GM21723 (cell line): ENCODE measurements at regions not wholly inside any gene's neighbourhood (a gene's known extent, or its start where the extent isn't known, plus 50 kb on each side); places are given as distances from the start of the nearest gene placed in this dataset.
"Not testable (repeated sequence)": the region's sequence is repeated elsewhere in the genome, so short reads cannot be mapped to it uniquely, and the experiment has no call there.

Experiments used
- ATAC-seq: cut with Tn5 transposase; IDR thresholded peaks from one replicate; pipeline ENCODE4 v1.9.1; 2021; ENCODE audit warnings: mild to moderate bottlenecking, moderate library complexity; ENCODE audit not compliant: unreplicated experiment

DNA sequence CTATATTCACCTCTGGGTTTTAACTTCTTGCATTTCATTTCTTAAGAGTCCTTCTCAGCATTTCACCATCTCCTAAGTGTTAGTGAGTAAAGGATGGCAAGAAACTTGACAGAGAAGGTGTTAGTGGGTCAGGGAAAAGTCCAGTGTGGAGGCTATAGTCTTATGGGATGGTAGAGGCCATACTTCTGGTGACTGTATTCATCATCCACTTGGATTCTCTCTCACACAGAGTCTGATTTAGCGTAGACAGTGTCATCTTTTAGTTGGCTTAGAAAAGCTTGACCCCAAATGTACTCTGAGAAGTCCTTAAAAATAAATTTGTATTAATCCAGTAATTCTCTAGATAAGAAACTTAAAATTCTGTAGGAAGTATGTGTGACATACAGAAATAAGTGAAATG is 232.4 kb upstream of the FBXO33 start:
- ATAC-seq = no peak

GRCh38 chr14:39641224-39641623 is 209.0 kb upstream of the FBXO33 start:
- no peak for ATAC-seq

GRCh38 chr14:39639009-39639408 is 206.8 kb upstream of the FBXO33 start:
- not testable (repeated sequence) for ATAC-seq

GRCh38 chr14:39628087-39628486 is 195.9 kb upstream of the FBXO33 start:
- no peak for ATAC-seq

- ATAC-seq = no peak
Observed at GRCh38 chr14:39626589-39627576, 194.7 kb upstream of the FBXO33 start.

DNA sequence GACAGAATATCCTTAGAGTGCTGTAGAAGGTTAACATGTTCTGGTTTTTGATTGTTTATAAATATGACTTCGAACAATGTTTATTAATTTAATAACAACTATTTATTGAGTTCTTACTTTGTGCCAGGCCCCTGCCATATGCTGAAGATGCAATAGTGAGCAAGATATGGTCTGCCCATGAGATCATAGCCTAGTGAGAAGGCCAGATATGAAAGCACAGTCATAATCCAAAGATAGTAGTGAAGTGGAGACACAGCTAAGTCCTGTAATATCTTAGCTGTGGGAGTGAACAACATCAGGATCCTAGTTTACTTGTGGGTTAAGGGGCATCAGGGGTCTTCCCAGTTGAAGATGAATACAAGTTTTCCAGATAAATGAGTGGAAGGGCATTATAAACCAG is 189.4 kb upstream of the FBXO33 start:
- no peak for ATAC-seq

- no peak for ATAC-seq
Observed at GRCh38 chr14:39621223-39621622, 189.0 kb upstream of the FBXO33 start.

- no peak for ATAC-seq
Observed at GRCh38 chr14:39617537-39617936, 185.3 kb upstream of the FBXO33 start.

GRCh38 chr14:39615352-39615751 is 183.1 kb upstream of the FBXO33 start:
- no peak for ATAC-seq

DNA sequence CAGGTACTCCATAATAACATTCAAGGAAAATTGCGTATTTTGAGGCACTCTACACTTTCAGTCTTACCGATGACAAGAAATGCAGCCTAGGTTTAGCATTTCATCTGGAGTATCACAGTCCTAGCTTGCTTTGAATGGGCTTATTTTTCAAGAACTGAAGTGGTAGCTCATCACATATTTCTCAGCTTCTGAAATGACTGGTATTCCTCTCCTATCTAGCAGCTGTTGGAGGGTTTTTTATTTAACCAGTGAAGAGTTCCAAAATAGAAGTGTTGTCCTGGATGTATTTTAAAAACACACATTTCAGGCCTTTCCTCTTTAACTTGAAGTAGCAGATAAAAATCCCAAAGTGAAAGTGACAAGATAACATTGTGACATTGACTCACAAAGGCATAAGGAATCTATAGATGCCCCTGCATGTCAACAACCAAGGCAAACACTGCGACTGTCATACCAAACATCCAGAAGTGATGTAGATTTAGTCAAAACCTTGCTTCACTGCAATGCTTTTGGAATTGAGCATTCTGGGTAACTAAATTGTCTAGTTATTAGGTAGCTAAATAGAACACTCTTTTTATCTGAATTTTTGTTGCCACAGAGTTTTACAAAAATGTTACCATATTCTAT is 182.2 kb upstream of the FBXO33 start:
- ATAC-seq = no peak

GRCh38 chr14:39609119-39609518 is 176.9 kb upstream of the FBXO33 start:
- no peak for ATAC-seq

DNA sequence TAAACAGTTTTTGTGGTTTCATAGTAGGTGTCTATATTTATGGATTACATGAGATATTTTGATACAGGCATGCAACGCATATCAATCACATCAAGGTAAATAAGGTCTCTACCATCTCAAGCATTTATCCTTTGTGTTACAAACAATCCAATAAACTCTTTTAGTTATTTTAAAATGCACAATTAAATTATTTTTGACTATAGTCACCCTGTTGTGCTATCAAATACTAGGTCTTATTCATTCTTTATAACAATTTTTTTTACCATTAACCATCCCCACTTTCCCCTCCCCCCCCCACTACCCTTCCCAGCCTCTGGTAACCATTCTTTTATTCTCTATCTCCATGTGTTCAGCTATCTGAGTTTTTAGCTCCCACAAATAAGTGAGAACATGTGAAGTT is 175.7 kb upstream of the FBXO33 start:
- no peak for ATAC-seq

DNA sequence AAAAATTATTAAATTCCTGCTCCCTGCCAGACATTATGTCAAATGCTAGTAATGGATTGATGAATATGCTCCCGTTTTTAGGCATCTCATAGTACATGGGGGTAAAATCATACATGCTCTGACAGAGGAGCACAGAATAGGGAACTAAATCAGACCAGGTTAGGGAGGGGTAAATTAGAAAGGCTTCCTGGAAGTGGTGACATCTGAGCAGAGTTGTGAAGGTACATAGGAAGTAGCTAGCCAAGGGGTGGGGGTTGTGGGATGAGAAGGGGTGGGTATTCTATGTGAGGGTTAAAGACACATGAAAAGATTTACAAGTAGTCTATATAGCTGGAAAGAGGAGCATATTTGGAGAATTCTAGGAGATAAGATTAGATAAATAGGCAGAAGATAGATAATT is 171.7 kb upstream of the FBXO33 start:
- ATAC-seq = no peak

- no peak for ATAC-seq
Observed at GRCh38 chr14:39593377-39593776, 161.1 kb upstream of the FBXO33 start.

DNA sequence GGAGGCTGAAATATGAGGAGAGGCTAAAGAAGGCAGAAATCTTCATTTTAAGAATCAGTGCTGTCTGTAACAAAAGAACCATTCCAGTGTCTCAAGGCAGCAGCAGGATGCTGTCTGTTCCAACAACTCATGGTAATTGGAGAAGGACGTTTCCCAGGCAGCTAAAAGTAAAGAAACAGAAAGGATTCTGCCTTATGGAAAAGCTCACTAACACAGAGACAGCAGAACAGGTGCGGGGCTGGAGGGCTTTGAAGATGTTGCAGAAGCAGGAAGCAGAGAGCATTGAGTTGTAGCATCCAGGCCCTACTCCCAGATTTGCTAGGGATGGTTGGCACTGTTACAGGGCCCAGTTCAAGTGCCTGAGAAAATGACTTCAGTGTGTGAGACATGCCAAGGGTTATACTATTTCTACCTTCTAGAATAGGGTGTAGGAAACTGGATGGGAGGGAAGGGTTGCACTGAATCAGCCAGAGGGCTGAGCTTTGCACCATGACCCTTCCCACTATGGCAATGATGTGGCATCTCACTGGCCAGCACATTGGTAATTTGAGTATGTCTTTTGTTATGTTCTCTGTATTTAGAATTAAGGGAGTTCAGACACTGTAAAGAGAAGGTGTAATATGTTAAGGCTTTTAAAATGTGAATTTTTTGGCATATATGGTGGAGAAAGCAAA is 160.0 kb upstream of the FBXO33 start:
- no peak for ATAC-seq

DNA sequence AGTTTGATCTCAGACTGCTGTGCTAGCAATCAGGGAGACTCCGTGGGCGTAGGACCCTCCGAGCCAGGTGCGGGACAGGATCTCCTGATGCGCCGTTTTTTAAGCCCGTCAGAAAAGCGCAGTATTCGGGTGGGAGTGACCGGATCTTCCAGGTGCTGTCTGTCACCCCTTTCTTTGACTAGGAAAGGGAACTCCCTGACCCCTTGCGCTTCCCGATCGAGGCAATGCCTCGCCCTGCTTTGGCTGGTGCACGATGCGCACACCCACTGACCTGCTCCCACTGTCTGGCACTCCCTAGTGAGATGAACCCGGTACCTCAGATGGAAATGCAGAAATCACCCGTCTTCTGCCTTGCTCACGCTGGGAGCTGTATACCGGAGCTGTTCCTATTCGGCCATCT is 157.6 kb upstream of the FBXO33 start:
- ATAC-seq = not testable (repeated sequence)

DNA sequence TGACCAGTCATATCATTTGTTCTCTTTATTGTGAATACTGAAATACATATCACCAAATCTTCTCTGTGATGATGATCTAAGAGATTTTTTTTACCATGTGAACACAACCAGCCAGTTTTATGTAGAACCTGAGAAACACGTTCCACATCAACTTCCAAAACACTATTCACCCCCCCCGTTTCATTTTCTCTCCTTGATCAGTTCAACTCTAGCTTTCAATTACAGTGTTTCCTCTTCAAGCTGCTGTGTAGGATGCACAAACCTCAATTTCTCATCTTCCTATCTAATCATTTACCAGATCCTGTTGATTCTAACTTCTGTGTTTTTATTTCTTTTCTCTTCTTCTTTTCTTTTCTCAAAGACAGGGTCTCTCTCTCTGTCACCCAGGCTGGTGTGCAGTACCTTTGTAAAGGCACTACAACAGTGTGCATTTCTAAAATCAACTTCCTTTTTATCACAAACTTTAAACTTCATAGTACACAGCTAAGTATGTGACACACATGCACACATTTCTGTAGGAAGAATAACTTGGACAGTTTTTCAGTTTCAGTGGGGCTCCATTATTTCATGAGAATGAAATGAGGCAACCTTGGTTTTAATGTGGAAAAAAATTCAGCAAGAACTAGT is 149.9 kb upstream of the FBXO33 start:
- no peak for ATAC-seq

DNA sequence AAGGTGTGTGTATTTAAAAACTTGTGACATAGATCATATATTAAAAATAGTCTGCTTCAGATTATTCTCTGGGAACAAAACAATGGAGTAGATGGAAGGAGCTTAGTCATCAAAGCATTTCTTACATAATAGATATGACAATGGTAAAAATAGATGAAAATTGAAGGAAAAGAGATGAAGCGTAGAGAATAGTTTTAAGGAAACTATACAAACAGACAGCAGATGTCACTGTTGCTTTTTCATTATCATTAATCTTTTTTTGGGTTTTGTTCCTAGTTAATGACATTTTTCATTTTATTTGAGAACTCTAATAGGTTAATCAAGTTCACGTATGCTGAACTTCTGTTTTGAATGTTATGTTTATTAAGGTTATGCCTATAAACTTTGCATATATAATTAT is 149.2 kb upstream of the FBXO33 start:
- no peak for ATAC-seq

- ATAC-seq = no peak
Observed at GRCh38 chr14:39580696-39581095, 148.5 kb upstream of the FBXO33 start.

DNA sequence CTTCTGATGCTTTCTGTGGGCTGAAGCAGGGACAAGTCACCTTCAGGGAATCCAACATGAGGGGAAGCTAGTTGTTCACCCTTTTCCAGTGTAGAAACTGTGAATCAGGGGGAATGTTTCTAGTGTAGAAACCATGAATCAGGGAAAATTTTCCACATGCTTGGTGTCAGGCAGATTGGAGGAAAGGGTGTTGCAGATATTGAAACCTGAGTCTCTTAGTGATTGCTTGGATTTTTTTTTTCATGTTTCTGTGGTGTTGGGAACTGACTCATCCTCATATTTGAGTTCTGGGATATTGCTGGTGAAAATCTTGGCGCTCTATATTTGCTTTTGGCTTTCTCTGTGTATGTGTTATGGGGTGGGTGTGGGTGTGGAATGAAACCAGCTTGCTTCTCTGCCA is 144.5 kb upstream of the FBXO33 start:
- no peak for ATAC-seq

DNA sequence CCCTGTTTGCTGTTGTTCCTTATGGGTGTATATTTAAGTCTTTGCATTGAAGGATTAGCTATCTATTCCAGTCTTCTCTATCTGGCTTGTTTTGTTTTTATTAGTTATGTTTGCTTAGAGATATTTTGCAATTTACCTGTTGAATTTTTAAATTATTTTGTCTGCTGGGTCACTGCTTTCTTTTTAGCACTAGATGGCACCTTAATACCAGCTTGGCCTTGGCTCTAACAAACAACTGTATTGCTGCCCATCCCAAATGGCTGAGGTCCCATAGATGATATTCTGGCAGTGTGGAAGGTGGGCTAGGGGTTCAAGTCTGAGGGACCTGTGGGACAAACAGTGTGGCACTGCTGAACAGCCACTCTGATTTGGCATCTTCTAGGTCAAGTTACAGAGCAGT is 144.0 kb upstream of the FBXO33 start:
- no peak for ATAC-seq
